ENCODE measurements at regions not wholly inside any gene's neighbourhood (a gene's known extent, or its start where the extent isn't known, plus 50 kb on each side); places are given as distances from the start of the nearest gene placed in this dataset.
"Not testable (repeated sequence)": the region's sequence is repeated elsewhere in the genome, so short reads cannot be mapped to it uniquely, and the experiment has no call there.

DNA sequence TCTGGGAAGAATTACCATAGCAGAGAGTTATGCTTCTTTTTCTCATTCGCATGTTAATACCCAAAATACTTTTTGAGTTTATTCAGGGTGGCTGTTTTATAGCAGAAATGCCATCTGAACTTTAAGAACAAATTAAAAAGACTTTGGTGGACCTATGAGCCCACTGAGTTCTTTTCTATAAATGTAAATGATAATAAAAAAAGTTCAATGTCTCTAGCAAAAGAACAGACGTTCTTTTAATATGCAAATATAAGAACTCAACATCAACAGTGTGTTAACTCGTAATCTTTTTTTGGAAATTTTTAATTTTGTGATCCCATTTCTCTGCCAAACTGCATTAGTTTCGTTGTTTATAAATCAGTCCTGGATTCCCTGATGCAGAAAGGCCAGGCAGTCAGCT, 1283.0 kb upstream of the NUDT12 start:
- ATAC-seq = no peak
- no peak overlapping the region for H3K4me3 ChIP-seq
- H3K36me3 ChIP-seq = no peaks in the 10 kb centered on the region
- no peaks in the 10 kb centered on the region for H3K4me1 ChIP-seq
- H3K9me3 ChIP-seq = no peaks in the 10 kb centered on the region
- H3K27ac ChIP-seq = no peak overlapping the region
- DNase-seq = no peak
- TF ChIP-seq POLR2A (IDR thresholded peaks at IDR 0.05) = no peak
- TF ChIP-seq CTCF (IDR thresholded peaks at IDR 0.05 in 4 of 5, conservative IDR thresholded peaks at IDR 0.05 in 1 of 5) = no peak
- in situ Hi-C loops (cut with MboI; ENCODE audit: low sequenced_read_pairs in 4 of 4) = no loop called here
- intact Hi-C loops (cut with DNase I; ENCODE audit: low total_unique reads) = no loop called here
- H3K27me3 ChIP-seq = no peaks in the 10 kb centered on the region

GRCh38 chr5:104843822-104844221, 1281.2 kb upstream of the NUDT12 start:
- H3K9me3 ChIP-seq = no peaks in the 10 kb centered on the region
- intact Hi-C loops (cut with DNase I; ENCODE audit: low total_unique reads) = no loop called here
- no peak overlapping the region for H3K4me3 ChIP-seq
- in situ Hi-C loops (cut with MboI; ENCODE audit: low sequenced_read_pairs in 4 of 4) = no loop called here
- no peaks in the 10 kb centered on the region for H3K36me3 ChIP-seq
- ATAC-seq (no peak), DNase-seq (no peak)
- H3K4me1 ChIP-seq = no peaks in the 10 kb centered on the region
- H3K27ac ChIP-seq = no peak overlapping the region
- no peaks in the 10 kb centered on the region for H3K27me3 ChIP-seq
- TF ChIP-seq POLR2A (IDR thresholded peaks at IDR 0.05) (no peak), CTCF (IDR thresholded peaks at IDR 0.05 in 4 of 5, conservative IDR thresholded peaks at IDR 0.05 in 1 of 5) (no peak)

DNA sequence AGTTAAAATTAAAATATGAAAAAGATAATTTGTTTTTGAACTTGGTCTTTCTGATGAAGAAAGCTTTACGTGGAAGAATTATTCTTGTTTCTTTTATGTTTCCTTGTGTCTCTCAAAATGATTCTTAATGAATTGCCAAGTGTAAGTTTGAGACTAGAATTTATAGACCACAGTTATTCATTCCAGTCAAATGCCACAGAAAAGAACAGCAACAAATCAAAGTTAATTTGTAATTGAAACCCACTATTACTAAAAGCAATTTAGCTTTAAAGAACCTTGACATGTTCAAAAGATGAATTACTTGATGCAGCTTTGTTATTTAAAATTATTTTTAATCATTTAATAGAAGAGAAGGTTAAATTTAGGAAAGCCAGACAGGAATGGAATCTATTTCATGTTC, 1277.7 kb upstream of the NUDT12 start:
- in situ Hi-C loops (cut with MboI; ENCODE audit: low sequenced_read_pairs in 4 of 4) = no loop called here
- ATAC-seq (no peak), DNase-seq (no peak)
- Histone ChIP-seq H3K27me3 (no peaks in the 10 kb centered on the region), H3K27ac (no peak overlapping the region), H3K36me3 (no peaks in the 10 kb centered on the region), H3K9me3 (no peaks in the 10 kb centered on the region), H3K4me1 (no peaks in the 10 kb centered on the region), H3K4me3 (no peak overlapping the region)
- intact Hi-C loops (cut with DNase I; ENCODE audit: low total_unique reads) = no loop called here
- TF ChIP-seq POLR2A (IDR thresholded peaks at IDR 0.05) (no peak), CTCF (IDR thresholded peaks at IDR 0.05 in 4 of 5, conservative IDR thresholded peaks at IDR 0.05 in 1 of 5) (no peak)

DNA sequence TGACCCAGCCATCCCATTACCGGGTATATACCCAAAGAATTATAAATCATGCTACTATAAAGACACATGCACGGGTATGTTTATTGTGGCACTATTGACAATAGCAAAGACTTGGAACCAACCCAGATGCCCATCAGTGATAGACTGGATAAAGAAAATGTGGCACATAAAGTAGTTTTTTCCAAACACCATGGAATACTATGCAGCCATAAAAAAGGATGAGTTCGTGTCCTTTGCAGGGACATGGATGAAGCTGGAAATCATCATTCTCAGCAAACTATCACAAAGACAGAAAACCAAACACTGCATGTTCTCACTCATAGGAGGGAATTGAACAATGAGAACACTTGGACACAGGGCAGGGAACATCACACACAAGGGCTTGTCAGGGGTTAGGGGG, 1268.9 kb upstream of the NUDT12 start:
- H3K4me3 ChIP-seq, ATAC-seq: not testable (repeated sequence)

DNA sequence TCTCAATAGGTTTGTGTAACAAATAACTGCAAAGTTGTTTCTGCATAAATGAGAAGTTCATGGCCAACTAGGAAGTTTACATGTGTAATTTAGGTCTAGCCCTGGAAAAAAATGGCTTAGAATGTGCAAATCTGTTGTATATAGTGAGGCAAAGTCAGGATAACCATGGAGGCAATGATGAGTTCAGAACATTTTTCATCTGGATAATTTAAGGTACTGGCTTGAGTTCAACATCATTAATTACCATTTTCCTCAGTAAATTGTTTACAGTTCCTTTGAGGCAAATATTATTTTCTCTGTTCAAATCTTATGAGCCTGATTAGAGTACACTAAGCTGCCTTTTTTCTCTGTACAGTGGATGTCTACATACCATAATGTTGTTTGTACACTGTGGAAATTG, 1259.0 kb upstream of the NUDT12 start:
- no peaks in the 10 kb centered on the region for H3K36me3 ChIP-seq

More for the DNA sequence above, 1268.9 kb upstream of the NUDT12 start:
- intact Hi-C loops (cut with DNase I; ENCODE audit: low total_unique reads); in situ Hi-C loops (cut with MboI; ENCODE audit: low sequenced_read_pairs in 4 of 4); H3K36me3 ChIP-seq; H3K9me3 ChIP-seq; H3K27ac ChIP-seq; DNase-seq; H3K4me1 ChIP-seq; H3K27me3 ChIP-seq: not testable (repeated sequence)

More for the DNA sequence above, 1259.0 kb upstream of the NUDT12 start:
- intact Hi-C loops (cut with DNase I; ENCODE audit: low total_unique reads) = no loop called here
- DNase-seq (no peak), ATAC-seq (no peak)
- TF ChIP-seq CTCF (IDR thresholded peaks at IDR 0.05 in 4 of 5, conservative IDR thresholded peaks at IDR 0.05 in 1 of 5) (no peak), POLR2A (IDR thresholded peaks at IDR 0.05) (no peak)
- no peak overlapping the region for H3K27ac ChIP-seq
- no peaks in the 10 kb centered on the region for H3K27me3 ChIP-seq
- peaks cover 0 to 2% (median 0%) of the 10 kb centered on the region in 3 donors for H3K9me3 ChIP-seq
- H3K4me1 ChIP-seq = no peaks in the 10 kb centered on the region
- no peak overlapping the region for H3K4me3 ChIP-seq
- in situ Hi-C loops (cut with MboI; ENCODE audit: low sequenced_read_pairs in 4 of 4) = no loop called here
